Neural cell (in vitro differentiated cells): ENCODE measurements at regions not wholly inside any gene's neighbourhood (a gene's known extent, or its start where the extent isn't known, plus 50 kb on each side); places are given as distances from the start of the nearest gene placed in this dataset.
"Not testable (repeated sequence)": the region's sequence is repeated elsewhere in the genome, so short reads cannot be mapped to it uniquely, and the experiment has no call there.

ENCODE experiments used
- H2AFZ ChIP-seq: fragments of 200-600, 300-800 bp; sonication (generic), shearing (Covaris generic); 2 replicates; pipeline ENCODE4 v1.6.0; 2014; ENCODE audit warnings: low read depth, mild to moderate bottlenecking, antibody characterized with exemption, low read length, moderate library complexity
- H3F3A ChIP-seq: fragments of 200-600 bp; shearing (Covaris generic); 2 replicates; pipeline ENCODE4 v1.6.1; 2016; ENCODE audit warnings: mild to moderate bottlenecking, moderate library complexity, mixed read lengths, antibody characterized with exemption, low read length; ENCODE audit not compliant: insufficient read depth, poor library complexity, severe bottlenecking
- H3K27ac ChIP-seq: fragments of 200-600, 300-800 bp; sonication (generic), shearing (Covaris generic); 2 replicates; pipeline ENCODE4 v1.5.1; 2014; ENCODE audit warnings: mild to moderate bottlenecking, low read length, moderate library complexity
- H3K27me3 ChIP-seq: fragments of 300-800, 200-600 bp; sonication (generic), shearing (Covaris generic); 2 replicates; pipeline ENCODE4 v1.6.0; 2014; ENCODE audit warnings: mild to moderate bottlenecking, low read depth, low read length, moderate library complexity; ENCODE audit not compliant: insufficient read depth
- H3K36me3 ChIP-seq: fragments of 300-800, 200-600 bp; sonication (generic), shearing (Covaris generic); 2 replicates; pipeline ENCODE4 v1.5.1; 2014; ENCODE audit warnings: mild to moderate bottlenecking, antibody characterized with exemption, low read length, moderate library complexity; ENCODE audit not compliant: insufficient read depth
- H3K4me2 ChIP-seq: fragments of 300-800, 200-600 bp; sonication (generic), shearing (Covaris generic); 2 replicates; pipeline ENCODE4 v1.6.0; 2014; ENCODE audit warnings: mild to moderate bottlenecking, low read length
- H3K4me3 ChIP-seq: fragments of 300-800, 200-600 bp; sonication (generic), shearing (Covaris generic); 2 replicates; pipeline ENCODE4 v1.5.1; 2014; ENCODE audit warnings: mild to moderate bottlenecking, low read length, moderate library complexity
- H3K79me2 ChIP-seq: fragments of 200-600 bp; shearing (Covaris generic); replicated peaks from 2 replicates; pipeline ENCODE4 v1.6.0; 2014; ENCODE audit warnings: mild to moderate bottlenecking, low read length, moderate library complexity; ENCODE audit not compliant: insufficient read depth
- H3K9ac ChIP-seq: fragments of 300-800, 200-600 bp; sonication (generic), shearing (Covaris generic); 2 replicates; pipeline ENCODE4 v1.6.1; 2016; ENCODE audit warnings: mild to moderate bottlenecking, low read length, mixed read lengths
- H3K9me2 ChIP-seq: fragments of 200-600 bp; shearing (Covaris generic); 2 replicates; pipeline ENCODE4 v1.6.1; 2016; ENCODE audit warnings: mild to moderate bottlenecking, low read length, mixed read lengths; ENCODE audit not compliant: insufficient read depth
- H3K9me3 ChIP-seq: fragments of 200-600, 300-800 bp; sonication (generic), shearing (Covaris generic); 2 replicates; pipeline ENCODE4 v1.6.1; 2016; ENCODE audit warnings: mild to moderate bottlenecking, mixed run types, low read length, moderate library complexity, mixed read lengths
- H4K20me1 ChIP-seq: fragments of 200-600 bp; shearing (Covaris generic); 2 replicates; pipeline ENCODE4 v1.6.1; 2016; ENCODE audit warnings: mild to moderate bottlenecking, mixed run types; ENCODE audit not compliant: insufficient read depth
- EP300 ChIP-seq: fragments of 450-650 bp; conservative IDR thresholded peaks from 2 replicates; pipeline ENCODE4 v1.6.1; 2014; ENCODE audit warnings: antibody characterized with exemption, mild to moderate bottlenecking, moderate library complexity; ENCODE audit not compliant: poor library complexity, severe bottlenecking
- EZH2 ChIP-seq: fragments of 200-600, 300-800 bp; shearing (Covaris generic), sonication (generic); IDR thresholded peaks from 2 replicates; pipeline ENCODE4 v1.6.1; 2014; ENCODE audit warnings: antibody characterized with exemption, low read length, borderline replicate concordance, mild to moderate bottlenecking; ENCODE audit not compliant: insufficient read depth, poor library complexity, severe bottlenecking
- MXI1 ChIP-seq: fragments of 450-650 bp; conservative IDR thresholded peaks from 2 replicates; pipeline ENCODE4 v1.6.1; 2014; ENCODE audit warnings: antibody characterized with exemption, mild to moderate bottlenecking; ENCODE audit not compliant: poor library complexity, severe bottlenecking
- POLR2AphosphoS5 ChIP-seq: IDR thresholded peaks from 2 replicates; pipeline ENCODE4 v1.6.1; 2012
- RAD21 ChIP-seq: fragments of 450-650 bp; conservative IDR thresholded peaks from 2 replicates; pipeline ENCODE4 v1.6.1; 2014; ENCODE audit warnings: antibody characterized with exemption, mild to moderate bottlenecking, moderate library complexity
- SMC3 ChIP-seq: fragments of 450-650 bp; conservative IDR thresholded peaks from 2 replicates; pipeline ENCODE4 v1.6.1; 2014; ENCODE audit warnings: antibody characterized with exemption, mild to moderate bottlenecking, moderate library complexity; ENCODE audit not compliant: poor library complexity
- TAF1 ChIP-seq: IDR thresholded peaks from 2 replicates; pipeline ENCODE4 v1.6.1; 2012; ENCODE audit warnings: low read depth
- TF ChIP-seq, protein P1 (sequence below): fragments of 450-650 bp; IDR thresholded peaks from 2 replicates; pipeline ENCODE4 v1.5.1; 2014; ENCODE audit warnings: antibody characterized with exemption, mild to moderate bottlenecking, moderate library complexity; ENCODE audit not compliant: poor library complexity, severe bottlenecking
- TF ChIP-seq, protein P2 (sequence below): IDR thresholded peaks from 2 replicates; pipeline ENCODE4 v1.6.1; 2012; ENCODE audit warnings: borderline replicate concordance

DNA sequence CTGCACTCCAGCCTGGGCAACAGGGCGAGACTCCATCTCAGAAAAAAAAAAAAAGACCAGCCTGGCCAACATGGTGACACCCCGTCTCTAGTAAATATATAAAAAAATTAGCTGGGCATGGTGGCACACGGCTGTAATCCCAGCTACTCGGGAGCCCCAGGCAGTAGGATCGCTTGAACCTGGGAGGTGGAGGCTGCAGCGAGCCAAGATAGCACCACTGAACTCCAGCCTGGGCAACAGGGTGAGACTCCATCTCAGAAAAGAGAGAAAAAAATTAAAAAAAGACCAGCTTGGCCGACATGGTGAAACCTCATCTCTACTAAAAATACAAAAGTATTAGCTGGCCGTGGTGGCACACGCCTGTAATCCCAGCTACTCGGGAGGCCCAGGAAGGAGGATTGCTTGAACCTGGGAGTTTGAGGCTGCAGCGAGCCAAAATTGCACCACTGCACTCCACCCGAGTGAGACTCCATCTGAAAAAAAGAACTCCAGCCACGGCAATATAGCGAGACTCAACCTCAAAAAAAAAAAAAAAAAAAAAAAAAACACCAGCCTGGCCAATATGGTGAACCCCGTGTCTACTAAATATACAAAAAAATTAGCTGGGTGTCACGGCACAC is 346.1 kb upstream of the PLGLB2 start:
- Histone ChIP-seq H3K9ac (no peak overlapping the region), H3F3A (no peaks in the 10 kb centered on the region), H3K79me2 (no peaks in the 10 kb centered on the region), H2AFZ (no peak overlapping the region), H3K27ac (no peak overlapping the region), H3K4me3 (no peak overlapping the region), H3K9me2 (no peaks in the 10 kb centered on the region), H3K4me2 (no peak overlapping the region), H3K9me3 (peaks cover 4% of the 10 kb centered on the region), H4K20me1 (no peaks in the 10 kb centered on the region), H3K27me3 (no peaks in the 10 kb centered on the region), H3K36me3 (no peaks in the 10 kb centered on the region)
- TF ChIP-seq SMC3 (no peak), TAF1 (no peak), EP300 (no peak), RAD21 (no peak), POLR2AphosphoS5 (no peak), EZH2 (no peak)
- TF ChIP-seq, protein P1, sequence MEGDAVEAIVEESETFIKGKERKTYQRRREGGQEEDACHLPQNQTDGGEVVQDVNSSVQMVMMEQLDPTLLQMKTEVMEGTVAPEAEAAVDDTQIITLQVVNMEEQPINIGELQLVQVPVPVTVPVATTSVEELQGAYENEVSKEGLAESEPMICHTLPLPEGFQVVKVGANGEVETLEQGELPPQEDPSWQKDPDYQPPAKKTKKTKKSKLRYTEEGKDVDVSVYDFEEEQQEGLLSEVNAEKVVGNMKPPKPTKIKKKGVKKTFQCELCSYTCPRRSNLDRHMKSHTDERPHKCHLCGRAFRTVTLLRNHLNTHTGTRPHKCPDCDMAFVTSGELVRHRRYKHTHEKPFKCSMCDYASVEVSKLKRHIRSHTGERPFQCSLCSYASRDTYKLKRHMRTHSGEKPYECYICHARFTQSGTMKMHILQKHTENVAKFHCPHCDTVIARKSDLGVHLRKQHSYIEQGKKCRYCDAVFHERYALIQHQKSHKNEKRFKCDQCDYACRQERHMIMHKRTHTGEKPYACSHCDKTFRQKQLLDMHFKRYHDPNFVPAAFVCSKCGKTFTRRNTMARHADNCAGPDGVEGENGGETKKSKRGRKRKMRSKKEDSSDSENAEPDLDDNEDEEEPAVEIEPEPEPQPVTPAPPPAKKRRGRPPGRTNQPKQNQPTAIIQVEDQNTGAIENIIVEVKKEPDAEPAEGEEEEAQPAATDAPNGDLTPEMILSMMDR: no peak
- TF ChIP-seq, protein P2, sequence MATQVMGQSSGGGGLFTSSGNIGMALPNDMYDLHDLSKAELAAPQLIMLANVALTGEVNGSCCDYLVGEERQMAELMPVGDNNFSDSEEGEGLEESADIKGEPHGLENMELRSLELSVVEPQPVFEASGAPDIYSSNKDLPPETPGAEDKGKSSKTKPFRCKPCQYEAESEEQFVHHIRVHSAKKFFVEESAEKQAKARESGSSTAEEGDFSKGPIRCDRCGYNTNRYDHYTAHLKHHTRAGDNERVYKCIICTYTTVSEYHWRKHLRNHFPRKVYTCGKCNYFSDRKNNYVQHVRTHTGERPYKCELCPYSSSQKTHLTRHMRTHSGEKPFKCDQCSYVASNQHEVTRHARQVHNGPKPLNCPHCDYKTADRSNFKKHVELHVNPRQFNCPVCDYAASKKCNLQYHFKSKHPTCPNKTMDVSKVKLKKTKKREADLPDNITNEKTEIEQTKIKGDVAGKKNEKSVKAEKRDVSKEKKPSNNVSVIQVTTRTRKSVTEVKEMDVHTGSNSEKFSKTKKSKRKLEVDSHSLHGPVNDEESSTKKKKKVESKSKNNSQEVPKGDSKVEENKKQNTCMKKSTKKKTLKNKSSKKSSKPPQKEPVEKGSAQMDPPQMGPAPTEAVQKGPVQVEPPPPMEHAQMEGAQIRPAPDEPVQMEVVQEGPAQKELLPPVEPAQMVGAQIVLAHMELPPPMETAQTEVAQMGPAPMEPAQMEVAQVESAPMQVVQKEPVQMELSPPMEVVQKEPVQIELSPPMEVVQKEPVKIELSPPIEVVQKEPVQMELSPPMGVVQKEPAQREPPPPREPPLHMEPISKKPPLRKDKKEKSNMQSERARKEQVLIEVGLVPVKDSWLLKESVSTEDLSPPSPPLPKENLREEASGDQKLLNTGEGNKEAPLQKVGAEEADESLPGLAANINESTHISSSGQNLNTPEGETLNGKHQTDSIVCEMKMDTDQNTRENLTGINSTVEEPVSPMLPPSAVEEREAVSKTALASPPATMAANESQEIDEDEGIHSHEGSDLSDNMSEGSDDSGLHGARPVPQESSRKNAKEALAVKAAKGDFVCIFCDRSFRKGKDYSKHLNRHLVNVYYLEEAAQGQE: no peak

DNA sequence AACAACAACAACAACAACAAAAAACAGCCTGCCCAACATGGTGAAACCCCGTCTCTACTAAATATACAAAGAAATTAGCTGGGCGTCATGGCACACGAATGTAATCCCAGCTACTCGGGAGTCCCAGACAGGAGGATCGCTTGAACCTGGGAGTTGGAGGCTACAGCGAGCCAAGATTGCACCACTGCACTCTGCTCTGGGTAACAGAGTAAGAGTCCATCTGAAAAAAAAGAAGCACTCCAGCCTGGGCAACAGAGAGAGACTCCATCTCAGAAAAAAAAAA is 344.1 kb upstream of the PLGLB2 start:
- no peaks in the 10 kb centered on the region for H3K27me3 ChIP-seq
- H3K9me3 ChIP-seq: peaks cover 4% of the 10 kb centered on the region
- H3K4me2 ChIP-seq: no peak overlapping the region
- no peaks in the 10 kb centered on the region for H4K20me1 ChIP-seq
- no peak overlapping the region for H2AFZ ChIP-seq
- TF ChIP-seq, protein P1: no peak
- TF ChIP-seq EZH2 (no peak), SMC3 (no peak), RAD21 (no peak), POLR2AphosphoS5 (no peak), TAF1 (no peak), MXI1 (no peak), EP300 (no peak)
- TF ChIP-seq, protein P2: no peak
- H3K4me3 ChIP-seq: no peak overlapping the region
- no peaks in the 10 kb centered on the region for H3K79me2 ChIP-seq
- no peaks in the 10 kb centered on the region for H3K36me3 ChIP-seq
- no peak overlapping the region for H3K9ac ChIP-seq
- H3F3A ChIP-seq: no peaks in the 10 kb centered on the region
- H3K27ac ChIP-seq: no peak overlapping the region
- no peaks in the 10 kb centered on the region for H3K9me2 ChIP-seq

DNA sequence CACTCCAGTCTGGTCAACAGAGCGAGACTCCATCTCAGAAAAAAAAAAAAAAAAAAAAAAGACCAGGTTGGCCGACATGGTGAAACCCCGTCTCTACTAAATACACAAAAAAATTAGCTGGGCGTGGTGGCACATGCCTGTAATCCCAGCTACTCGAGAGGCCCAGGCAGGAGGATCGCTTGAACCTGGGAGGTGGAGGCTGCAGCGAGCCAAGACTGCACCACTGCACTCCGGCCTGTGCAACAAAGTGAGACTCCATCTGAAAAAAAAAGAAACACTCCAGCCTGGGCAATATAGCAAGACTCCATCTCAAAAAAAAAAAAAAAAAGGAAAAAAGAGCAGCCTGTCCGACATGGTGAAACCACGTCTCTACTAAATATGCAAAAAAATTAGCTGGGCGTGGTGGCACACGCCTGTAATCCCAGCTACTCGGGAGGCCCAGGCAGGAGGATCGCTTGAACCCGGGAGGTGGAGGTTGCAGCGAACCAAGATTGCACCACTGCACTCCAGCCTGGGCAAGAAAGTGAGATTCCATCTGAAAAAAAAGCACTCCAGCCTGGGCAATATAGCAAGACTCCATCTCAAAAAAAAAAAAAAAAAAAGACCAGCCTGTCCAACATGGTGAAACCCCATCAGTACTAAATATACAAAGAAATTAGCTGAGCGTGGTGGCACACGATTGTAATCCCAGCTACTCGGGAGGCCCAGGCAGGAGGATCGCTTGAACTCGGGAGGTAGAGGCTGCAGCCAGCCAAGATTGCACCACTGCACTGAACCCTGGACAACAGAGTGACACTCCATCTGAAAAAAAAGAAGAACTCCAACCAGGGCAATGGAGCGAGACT is 343.3 kb upstream of the PLGLB2 start:
- not testable (repeated sequence) for H3K4me2 ChIP-seq, H2AFZ ChIP-seq, H3K36me3 ChIP-seq, H3K27ac ChIP-seq, H3K4me3 ChIP-seq, H3K27me3 ChIP-seq, H3K9me2 ChIP-seq, H3K9me3 ChIP-seq, H3K9ac ChIP-seq, H3F3A ChIP-seq, H3K79me2 ChIP-seq, H4K20me1 ChIP-seq
